H54 (cell line): ENCODE measurements at regions not wholly inside any gene's neighbourhood (a gene's known extent, or its start where the extent isn't known, plus 50 kb on each side); places are given as distances from the start of the nearest gene placed in this dataset.

Source experiments
- DNase-seq: peaks from one replicate; pipeline ENCODE4 v3.0.0; 2011; ENCODE audit warnings: low spot score, mixed read lengths; ENCODE audit not compliant: insufficient read length
- FAIRE-seq: peaks from 3 replicates; lab custom pipeline; 2011; peaks lifted over from hg19 to GRCh38; lab: Jason Lieb, UNC
- POLR2A ChIP-seq: IDR thresholded peaks from 2 replicates; pipeline ENCODE4 v1.6.1; 2011; ENCODE audit warnings: low read depth, mild to moderate bottlenecking, low read length

- TF ChIP-seq POLR2A: no peak
- DNase-seq (no peak), FAIRE-seq (no peak)
Observed at GRCh38 chr18:28607991-28608390, 431.1 kb upstream of the CDH2 start.

- FAIRE-seq (no peak), DNase-seq (no peak)
Observed at GRCh38 chr18:28606686-28607085, 429.8 kb upstream of the CDH2 start.

GRCh38 chr18:28602391-28602790 lies 425.5 kb upstream of the CDH2 start:
- no peak for FAIRE-seq

More at GRCh38 chr18:28606686-28607085, 429.8 kb upstream of the CDH2 start:
- TF ChIP-seq POLR2A: no peak

GRCh38 chr18:28594034-28594433 lies 417.1 kb upstream of the CDH2 start:
- DNase-seq: no peak
- TF ChIP-seq POLR2A: no peak
- FAIRE-seq: peak; percentile 71

More at GRCh38 chr18:28602391-28602790, 425.5 kb upstream of the CDH2 start:
- DNase-seq: no peak
- no peak for TF ChIP-seq POLR2A

- DNase-seq (no peak), FAIRE-seq (no peak)
- TF ChIP-seq POLR2A: no peak
Observed at GRCh38 chr18:28588884-28589549, 412.1 kb upstream of the CDH2 start.

- no peak for TF ChIP-seq POLR2A
- FAIRE-seq (peak; percentile 48), DNase-seq (no peak)
Observed at GRCh38 chr18:28584731-28585130, 407.8 kb upstream of the CDH2 start.

GRCh38 chr18:28582724-28583123 lies 405.8 kb upstream of the CDH2 start:
- no peak for TF ChIP-seq POLR2A
- DNase-seq (no peak), FAIRE-seq (no peak)

- FAIRE-seq: no peak
- no peak for TF ChIP-seq POLR2A
- DNase-seq: no peak
Observed at GRCh38 chr18:28581521-28582071, 404.7 kb upstream of the CDH2 start.

GRCh38 chr18:28576941-28577340 lies 400.0 kb upstream of the CDH2 start:
- DNase-seq (no peak), FAIRE-seq (no peak)
- no peak for TF ChIP-seq POLR2A

GRCh38 chr18:28575123-28575522 lies 398.2 kb upstream of the CDH2 start:
- no peak for TF ChIP-seq POLR2A
- DNase-seq: no peak

GRCh38 chr18:28574175-28574574 lies 397.2 kb upstream of the CDH2 start:
- no peak for FAIRE-seq
- no peak for DNase-seq
- no peak for TF ChIP-seq POLR2A

More at GRCh38 chr18:28575123-28575522, 398.2 kb upstream of the CDH2 start:
- no peak for FAIRE-seq

- FAIRE-seq: no peak
- TF ChIP-seq POLR2A: no peak
Observed at GRCh38 chr18:28571929-28572328, 395.0 kb upstream of the CDH2 start.

GRCh38 chr18:28560331-28560730 lies 383.4 kb upstream of the CDH2 start:
- no peak for TF ChIP-seq POLR2A
- no peak for FAIRE-seq

More at GRCh38 chr18:28571929-28572328, 395.0 kb upstream of the CDH2 start:
- DNase-seq: no peak

GRCh38 chr18:28559511-28559910 lies 382.6 kb upstream of the CDH2 start:
- no peak for TF ChIP-seq POLR2A
- no peak for FAIRE-seq
- no peak for DNase-seq

More at GRCh38 chr18:28560331-28560730, 383.4 kb upstream of the CDH2 start:
- no peak for DNase-seq

GRCh38 chr18:28541934-28542333 lies 365.0 kb upstream of the CDH2 start:
- DNase-seq: no peak
- TF ChIP-seq POLR2A: no peak
- FAIRE-seq: no peak
